NK-92 treated with Interleukin-12 subunit alpha and Interleukin-12 subunit beta, amount 100 ng/mL, for 24 hours (cell line): ENCODE measurements at regions not wholly inside any gene's neighbourhood (a gene's known extent, or its start where the extent isn't known, plus 50 kb on each side); places are given as distances from the start of the nearest gene placed in this dataset.

Experiments
- DNase-seq: peaks from one replicate; lab custom pipeline; 2025; lab: John Stamatoyannopoulos, UW

DNA sequence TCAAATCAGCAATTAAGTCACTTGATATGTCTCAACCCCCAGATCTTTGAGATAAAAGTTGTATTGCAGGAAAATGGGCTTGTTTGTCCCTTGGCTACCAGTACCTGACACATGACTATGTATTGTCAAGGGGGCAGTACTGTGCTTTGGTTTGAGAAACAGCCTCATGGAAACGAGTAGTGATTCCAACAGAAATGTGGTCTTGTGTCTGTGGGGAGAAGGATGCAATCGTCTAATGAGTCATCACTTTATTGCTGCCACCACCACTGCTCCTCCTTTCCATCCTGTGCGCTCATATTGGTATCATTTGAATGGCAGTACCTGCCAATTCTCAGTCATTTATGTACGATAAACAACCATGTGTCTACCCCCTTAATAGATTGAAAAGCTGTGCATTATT is 72.8 kb upstream of the ARHGAP5 start:
- DNase-seq: no peak

DNA sequence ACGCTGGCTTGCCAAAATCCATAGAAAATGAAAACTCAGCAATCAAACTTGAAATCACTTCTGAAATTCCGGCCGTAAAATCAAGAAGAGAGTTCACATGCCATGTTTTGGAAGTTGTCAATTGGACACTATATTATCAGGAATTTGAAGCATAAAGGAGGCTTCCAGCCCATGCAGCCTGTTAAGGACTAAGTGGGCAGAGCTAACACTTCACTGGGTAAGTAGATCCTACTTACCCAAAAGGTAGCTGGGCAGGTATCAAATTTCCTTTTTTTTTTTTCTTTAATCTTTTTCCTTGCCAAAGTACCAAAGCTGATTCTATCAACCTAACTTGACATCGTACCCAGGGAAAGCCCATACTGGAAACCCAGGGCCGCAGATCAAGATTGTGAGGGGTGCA is 71.5 kb upstream of the ARHGAP5 start:
- no peak for DNase-seq

GRCh38 chr14:32006263-32007110 is 70.6 kb upstream of the ARHGAP5 start:
- no peak for DNase-seq

- DNase-seq: no peak
Measured at GRCh38 chr14:32007755-32008362, 69.2 kb upstream of the ARHGAP5 start.

DNA sequence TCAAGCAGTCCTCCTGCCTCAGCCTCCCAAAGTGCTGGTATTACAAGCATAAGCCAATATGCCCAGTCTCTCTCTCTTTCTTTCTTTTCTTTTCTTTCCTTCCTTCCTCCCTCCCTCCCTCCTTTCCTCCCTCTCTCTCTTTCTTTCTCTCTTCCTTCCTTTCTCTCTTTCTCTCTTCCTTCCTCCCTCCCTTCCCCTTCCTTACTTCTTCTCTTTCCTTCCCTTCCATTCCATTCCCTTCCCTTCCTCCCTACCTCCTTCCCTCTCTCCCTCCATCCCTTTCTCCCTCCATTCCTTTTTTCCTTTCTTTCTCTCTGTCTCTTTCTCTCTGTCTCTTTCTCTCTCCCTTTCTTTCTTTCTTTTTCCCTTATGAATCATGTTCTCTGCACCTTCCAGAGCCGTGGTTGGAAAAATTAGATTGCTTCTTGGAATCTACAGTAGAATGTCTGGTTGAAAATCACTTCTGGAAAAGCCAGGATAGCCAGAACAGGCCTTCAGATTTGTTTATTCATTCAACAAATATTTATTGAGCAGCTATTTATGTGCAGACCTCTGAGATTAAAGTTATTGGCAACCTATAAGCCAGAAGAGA is 68.4 kb upstream of the ARHGAP5 start:
- DNase-seq: no peak

DNA sequence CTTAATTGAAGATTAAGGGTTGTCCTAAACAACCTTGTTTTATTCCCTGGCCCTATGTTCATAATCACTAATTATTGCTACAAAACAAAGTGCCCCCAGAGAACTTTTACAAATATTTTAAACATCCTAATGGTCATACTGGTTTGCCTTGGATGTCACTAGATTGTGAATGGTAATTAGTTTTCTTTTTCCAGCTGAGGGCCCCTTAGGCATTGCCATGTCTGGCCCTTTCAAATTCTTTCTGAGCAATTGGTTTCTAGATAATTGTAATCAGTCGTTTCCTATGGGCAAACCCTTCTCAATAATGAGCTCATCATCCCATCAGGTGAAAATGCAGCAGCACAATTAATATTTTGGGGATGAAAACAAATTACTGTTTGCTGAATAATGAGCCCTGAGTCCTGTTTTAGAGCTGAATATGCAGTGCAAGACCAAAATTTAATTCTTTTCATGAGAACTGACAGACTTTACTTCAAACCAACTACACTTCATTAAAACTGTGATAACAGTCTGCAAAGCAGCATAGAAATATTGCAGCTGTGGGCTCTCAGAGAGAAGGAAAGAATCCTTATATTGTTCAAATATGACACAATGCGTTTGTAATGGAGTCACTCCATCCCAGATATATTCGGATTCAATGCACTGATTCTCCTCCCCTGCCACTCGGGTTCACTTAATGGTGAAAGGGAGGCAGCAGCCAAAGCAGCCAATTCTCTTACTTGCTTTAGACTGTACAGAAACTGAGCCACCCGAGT is 67.7 kb upstream of the ARHGAP5 start:
- no peak for DNase-seq

- DNase-seq: no peak
Measured at GRCh38 chr14:32009976-32010581, 67.0 kb upstream of the ARHGAP5 start.

GRCh38 chr14:32010604-32011125 is 66.4 kb upstream of the ARHGAP5 start:
- DNase-seq: no peak

GRCh38 chr14:32011225-32011624 is 65.9 kb upstream of the ARHGAP5 start:
- no peak for DNase-seq

- DNase-seq: no peak
Measured at GRCh38 chr14:32012062-32012461, 65.0 kb upstream of the ARHGAP5 start.

DNA sequence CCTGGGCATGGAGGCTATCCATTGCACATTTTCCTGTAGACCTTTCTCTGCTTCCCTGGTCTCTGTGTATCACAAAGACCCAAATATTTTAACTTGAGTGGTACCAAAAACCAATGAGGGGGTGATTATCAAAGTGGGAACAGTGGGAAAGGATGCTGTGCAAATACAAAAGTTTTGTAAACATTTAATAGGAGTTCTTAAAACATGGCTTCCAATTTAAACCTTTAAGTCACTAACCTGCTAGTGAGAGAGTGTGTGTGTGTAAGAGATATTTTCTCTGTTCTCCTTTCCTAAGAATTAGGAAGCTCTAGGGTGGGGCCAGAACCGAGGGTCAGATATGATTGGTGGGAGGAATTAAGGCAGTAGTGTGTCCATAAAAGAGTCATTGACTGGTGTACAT is 64.5 kb upstream of the ARHGAP5 start:
- no peak for DNase-seq

DNA sequence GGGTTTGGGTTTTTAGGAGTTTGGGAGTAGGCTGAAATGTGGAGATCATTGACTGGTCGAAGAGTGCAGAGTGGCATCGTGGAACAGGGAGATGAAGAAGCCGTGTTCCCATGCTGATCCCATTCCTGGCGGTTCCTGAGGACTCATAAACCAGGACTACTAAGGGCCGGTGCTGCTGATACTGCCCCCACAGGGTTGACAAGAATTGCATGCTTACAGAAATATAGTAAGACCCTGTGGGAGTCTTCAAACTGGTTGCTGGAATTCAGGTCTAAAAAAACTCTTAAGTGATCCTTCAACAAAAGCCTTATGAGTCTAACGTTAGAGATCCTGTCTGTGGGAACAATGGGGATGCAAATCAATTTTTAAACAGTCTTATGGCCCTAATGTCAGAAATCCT is 64.0 kb upstream of the ARHGAP5 start:
- DNase-seq: no peak

GRCh38 chr14:32014057-32014456 is 63.0 kb upstream of the ARHGAP5 start:
- no peak for DNase-seq

GRCh38 chr14:32014498-32014897 is 62.6 kb upstream of the ARHGAP5 start:
- no peak for DNase-seq

- no peak for DNase-seq
Measured at GRCh38 chr14:32015166-32015565, 61.9 kb upstream of the ARHGAP5 start.

DNA sequence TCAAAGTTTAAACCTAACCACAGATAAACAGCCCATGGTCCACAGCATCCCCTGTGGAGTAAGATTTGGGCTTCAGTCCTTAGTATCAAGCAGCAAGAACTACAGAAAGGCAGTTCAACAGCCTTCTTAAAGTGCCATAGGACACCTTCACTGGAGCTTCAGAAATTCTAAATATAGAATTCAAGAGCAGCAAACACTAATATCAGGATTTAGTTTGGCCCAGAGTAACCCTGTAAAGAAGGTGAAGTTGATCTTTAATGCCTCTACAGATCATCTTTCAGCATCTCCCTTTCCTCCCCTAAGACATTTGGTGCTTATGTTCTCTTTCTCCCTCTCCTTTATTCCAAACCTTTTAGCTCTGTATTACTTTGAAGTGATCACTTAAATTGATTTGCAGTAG is 59.5 kb upstream of the ARHGAP5 start:
- DNase-seq: no peak

DNA sequence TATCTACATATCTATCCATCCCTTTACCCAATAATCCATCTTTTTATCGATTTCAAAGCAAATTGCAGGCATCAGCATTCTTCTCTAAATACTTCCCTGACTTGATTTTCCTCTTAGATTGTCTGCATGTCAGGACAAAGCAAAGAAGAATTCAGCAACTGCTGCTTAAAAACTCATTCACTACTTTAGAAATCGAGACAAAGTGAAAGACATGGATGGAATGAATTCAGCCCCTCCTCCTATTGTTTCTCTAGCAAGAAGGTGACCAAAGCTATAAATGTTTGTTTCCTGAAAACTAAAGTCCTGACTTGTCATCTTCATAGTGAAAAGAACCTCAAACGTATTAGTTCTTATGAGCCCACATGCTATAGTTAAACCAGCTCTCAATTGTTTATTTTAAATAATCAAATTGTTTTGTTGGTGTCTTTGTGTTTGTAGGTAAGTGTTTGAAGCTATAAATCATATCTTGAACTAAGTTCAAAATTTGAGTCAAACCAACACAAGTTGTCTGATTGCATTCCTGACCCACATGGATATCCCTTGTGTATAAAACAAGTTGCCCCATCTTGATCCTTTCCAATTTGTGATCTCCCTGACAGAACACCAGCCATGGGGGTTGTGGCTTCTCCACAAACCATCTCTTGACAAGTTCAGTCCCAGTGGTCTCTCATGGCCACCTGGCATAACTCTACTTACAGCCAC is 58.6 kb upstream of the ARHGAP5 start:
- no peak for DNase-seq

DNA sequence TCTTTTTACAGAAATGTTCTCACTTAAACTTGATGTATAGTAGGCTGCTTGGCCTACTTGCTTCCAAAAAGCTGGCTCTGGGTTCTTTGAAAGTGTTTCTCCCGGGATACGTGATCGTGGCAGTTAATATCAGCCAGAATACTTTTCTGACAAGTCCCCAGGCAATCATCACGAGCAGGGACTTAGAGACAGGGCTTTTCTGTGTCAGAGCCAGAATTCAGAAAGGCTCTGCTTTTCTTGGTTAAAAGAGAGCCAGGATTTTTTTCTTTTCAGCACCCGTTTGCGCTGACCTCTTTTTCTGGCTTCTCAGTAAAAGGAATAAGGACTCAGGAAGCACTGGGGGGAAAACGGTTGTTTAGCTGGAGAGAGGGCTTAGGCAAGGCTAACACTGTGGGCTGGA is 57.8 kb upstream of the ARHGAP5 start:
- DNase-seq: no peak

GRCh38 chr14:32020882-32021281 is 56.2 kb upstream of the ARHGAP5 start:
- no peak for DNase-seq

- no peak for DNase-seq
Measured at GRCh38 chr14:32021341-32021740, 55.8 kb upstream of the ARHGAP5 start.

GRCh38 chr14:32022525-32022924 is 54.6 kb upstream of the ARHGAP5 start:
- no peak for DNase-seq
